IPS-15b (cell line): ENCODE measurements at regions not wholly inside any gene's neighbourhood (a gene's known extent, or its start where the extent isn't known, plus 50 kb on each side); places are given as distances from the start of the nearest gene placed in this dataset.

Experiments used
- H3K27me3 ChIP-seq: one replicate; pipeline ENCODE4 v1.6.1; 2013; ENCODE audit warnings: low read length; ENCODE audit not compliant: control insufficient read depth, insufficient read depth
- H3K36me3 ChIP-seq: one replicate; pipeline ENCODE4 v1.6.1; 2013; ENCODE audit warnings: low read length; ENCODE audit not compliant: control insufficient read depth, insufficient read depth
- H3K4me1 ChIP-seq: one replicate; pipeline ENCODE4 v1.6.1; 2013; ENCODE audit warnings: mild to moderate bottlenecking, low read length; ENCODE audit not compliant: control insufficient read depth, insufficient read depth
- H3K4me3 ChIP-seq: one replicate; pipeline ENCODE4 v1.5.1; 2013; ENCODE audit warnings: low read depth, low read length
- H3K9ac ChIP-seq: one replicate; pipeline ENCODE4 v1.6.1; 2013; ENCODE audit warnings: low read depth, mild to moderate bottlenecking, low read length
- H3K9me3 ChIP-seq: one replicate; pipeline ENCODE4 v1.6.1; 2013; ENCODE audit warnings: mild to moderate bottlenecking, low read length; ENCODE audit not compliant: control insufficient read depth, insufficient read depth

- no peak overlapping the region for H3K4me3 ChIP-seq
- H3K9me3 ChIP-seq = no peaks in the 10 kb centered on the region
- H3K36me3 ChIP-seq = no peaks in the 10 kb centered on the region
- no peaks in the 10 kb centered on the region for H3K27me3 ChIP-seq
- H3K9ac ChIP-seq = no peak overlapping the region
- no peaks in the 10 kb centered on the region for H3K4me1 ChIP-seq
Observed at GRCh38 chr2:45282646-45283045, 273.4 kb upstream of the SIX2 start.

- H3K27me3 ChIP-seq = no peaks in the 10 kb centered on the region
- no peak overlapping the region for H3K4me3 ChIP-seq
- H3K4me1 ChIP-seq = no peaks in the 10 kb centered on the region
- no peak overlapping the region for H3K9ac ChIP-seq
- H3K9me3 ChIP-seq = no peaks in the 10 kb centered on the region
- no peaks in the 10 kb centered on the region for H3K36me3 ChIP-seq
Observed at GRCh38 chr2:45281311-45281710, 272.1 kb upstream of the SIX2 start.

GRCh38 chr2:45280794-45281193, 271.5 kb upstream of the SIX2 start:
- Histone ChIP-seq H3K4me1 (no peaks in the 10 kb centered on the region), H3K4me3 (no peak overlapping the region), H3K27me3 (no peaks in the 10 kb centered on the region), H3K9ac (no peak overlapping the region), H3K9me3 (no peaks in the 10 kb centered on the region), H3K36me3 (no peaks in the 10 kb centered on the region)

DNA sequence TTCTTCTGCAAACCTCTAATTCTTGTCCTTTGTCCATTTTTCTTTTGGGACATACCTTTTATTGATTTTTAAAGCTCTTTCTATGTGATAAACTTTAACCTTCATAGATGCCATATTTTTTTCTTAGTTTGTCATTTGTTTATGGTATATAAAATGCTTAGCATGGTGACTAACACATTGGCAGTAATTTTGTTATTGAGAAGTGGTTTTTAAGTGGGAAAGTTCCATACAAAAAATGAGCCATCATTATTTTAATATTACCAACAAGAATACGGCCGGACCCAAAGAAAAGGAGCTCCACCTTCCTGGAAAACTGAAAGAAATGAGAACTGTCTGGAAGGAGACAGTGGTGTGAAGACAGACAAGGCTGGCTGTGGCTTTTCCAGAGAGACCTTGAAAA, 270.1 kb upstream of the SIX2 start:
- no peaks in the 10 kb centered on the region for H3K36me3 ChIP-seq
- H3K4me1 ChIP-seq = no peaks in the 10 kb centered on the region
- H3K4me3 ChIP-seq = no peak overlapping the region
- no peaks in the 10 kb centered on the region for H3K27me3 ChIP-seq
- no peaks in the 10 kb centered on the region for H3K9me3 ChIP-seq
- H3K9ac ChIP-seq = no peak overlapping the region

DNA sequence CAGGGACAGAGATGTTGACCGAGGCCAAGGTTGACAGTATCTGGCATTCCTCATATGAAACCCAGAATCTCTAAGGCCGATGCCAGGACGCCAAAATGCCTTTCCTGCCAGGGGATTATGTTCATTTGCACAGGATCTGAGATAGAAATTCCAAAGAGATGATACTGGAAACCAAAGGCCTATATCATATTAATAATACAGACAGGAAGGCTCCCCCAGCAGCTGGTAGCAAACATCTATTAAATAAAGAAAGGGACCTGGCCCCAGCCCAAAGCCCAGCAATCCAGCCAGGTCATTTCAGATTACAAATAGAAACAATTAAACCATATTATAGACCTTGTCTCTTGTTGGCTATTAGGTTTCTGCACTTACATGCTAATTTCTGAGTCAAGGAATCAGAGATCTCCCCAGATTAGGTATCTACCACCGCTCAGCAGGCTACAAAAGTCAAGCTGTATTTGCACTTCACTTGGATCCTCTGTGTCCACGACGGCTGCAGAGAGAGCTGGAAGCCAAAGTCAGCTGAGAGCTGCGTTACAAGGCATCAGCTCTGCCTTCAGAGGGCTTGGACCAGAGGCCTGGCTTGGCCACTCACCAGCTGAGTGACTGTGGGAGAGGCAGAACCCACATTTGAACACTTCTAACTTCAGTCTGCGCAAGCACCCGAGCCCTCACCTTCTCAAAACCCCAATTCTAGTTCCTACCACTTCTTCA, 269.3 kb upstream of the SIX2 start:
- Histone ChIP-seq H3K4me1 (no peaks in the 10 kb centered on the region), H3K4me3 (no peak overlapping the region), H3K36me3 (no peaks in the 10 kb centered on the region), H3K9ac (no peak overlapping the region), H3K27me3 (no peaks in the 10 kb centered on the region), H3K9me3 (no peaks in the 10 kb centered on the region)

DNA sequence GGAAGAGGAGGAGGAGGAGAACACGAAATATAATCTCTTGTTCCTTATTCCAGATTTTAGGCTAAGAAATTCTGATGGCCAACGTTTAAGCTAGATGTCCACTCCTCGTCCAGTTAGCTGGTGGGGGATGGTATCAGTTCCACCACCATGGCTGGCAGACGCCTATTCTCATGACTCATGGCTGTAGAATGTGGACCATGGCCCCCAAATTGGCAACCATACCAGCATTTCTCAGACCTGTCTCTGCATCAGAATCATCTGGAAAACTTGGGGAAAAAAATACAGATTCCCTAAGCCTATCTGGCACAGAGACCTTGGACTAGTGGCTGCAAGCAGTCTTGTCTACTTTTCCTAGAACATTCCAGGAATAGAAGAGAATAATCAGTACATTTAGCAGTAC, 267.7 kb upstream of the SIX2 start:
- no peaks in the 10 kb centered on the region for H3K9me3 ChIP-seq
- H3K4me1 ChIP-seq = no peaks in the 10 kb centered on the region
- no peaks in the 10 kb centered on the region for H3K36me3 ChIP-seq
- H3K4me3 ChIP-seq = no peak overlapping the region
- H3K9ac ChIP-seq = no peak overlapping the region
- H3K27me3 ChIP-seq = no peaks in the 10 kb centered on the region

DNA sequence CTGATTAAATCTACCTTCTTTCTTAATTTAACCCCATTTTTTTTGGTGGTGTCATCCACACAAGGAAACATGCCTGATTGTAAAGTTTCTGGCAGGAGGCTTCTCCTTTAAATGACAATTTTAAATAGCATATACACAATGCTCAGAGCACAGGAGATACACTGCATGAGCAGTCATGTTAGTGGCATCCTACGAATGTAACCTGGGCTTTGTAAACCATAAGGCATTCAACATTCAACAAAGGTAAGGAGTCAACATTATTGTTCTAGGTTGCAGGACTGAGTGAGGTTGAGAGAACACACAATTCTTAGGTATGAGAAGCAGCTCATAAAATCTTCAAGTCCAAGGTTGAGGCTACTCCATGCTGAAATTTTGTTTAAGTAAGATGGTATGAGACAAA, 266.6 kb upstream of the SIX2 start:
- Histone ChIP-seq H3K27me3 (no peaks in the 10 kb centered on the region), H3K9ac (no peak overlapping the region), H3K36me3 (no peaks in the 10 kb centered on the region), H3K4me3 (no peak overlapping the region), H3K9me3 (no peaks in the 10 kb centered on the region), H3K4me1 (no peaks in the 10 kb centered on the region)

DNA sequence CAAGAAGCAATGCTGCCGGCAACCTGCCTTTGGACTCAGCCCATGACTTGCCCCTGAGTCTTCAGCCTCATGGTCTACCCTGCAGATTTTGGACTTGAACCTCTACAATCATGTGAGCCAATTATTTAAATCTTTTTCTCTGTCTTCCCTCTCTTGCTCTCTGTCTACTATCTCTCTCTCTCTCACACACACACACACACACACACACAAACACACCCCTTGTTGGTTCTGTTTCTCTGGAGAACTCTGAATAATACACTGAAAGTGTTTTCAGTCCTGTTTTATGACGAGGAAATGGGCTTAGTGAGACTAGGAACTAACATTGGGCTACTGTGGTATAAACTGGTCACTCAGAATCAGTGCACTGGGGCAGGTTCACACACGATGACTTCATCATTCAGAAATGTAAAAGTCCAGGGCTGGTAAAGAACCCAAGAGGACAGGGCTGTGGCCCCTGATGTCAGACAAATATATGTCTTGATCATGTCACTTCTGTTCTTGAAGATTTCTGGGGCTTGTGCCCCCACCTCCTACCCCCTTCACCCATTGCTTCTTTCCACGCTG, 266.1 kb upstream of the SIX2 start:
- H3K4me3 ChIP-seq = no peak overlapping the region
- H3K9ac ChIP-seq = no peak overlapping the region
- no peaks in the 10 kb centered on the region for H3K27me3 ChIP-seq
- H3K9me3 ChIP-seq = no peaks in the 10 kb centered on the region
- H3K36me3 ChIP-seq = no peaks in the 10 kb centered on the region
- no peaks in the 10 kb centered on the region for H3K4me1 ChIP-seq

DNA sequence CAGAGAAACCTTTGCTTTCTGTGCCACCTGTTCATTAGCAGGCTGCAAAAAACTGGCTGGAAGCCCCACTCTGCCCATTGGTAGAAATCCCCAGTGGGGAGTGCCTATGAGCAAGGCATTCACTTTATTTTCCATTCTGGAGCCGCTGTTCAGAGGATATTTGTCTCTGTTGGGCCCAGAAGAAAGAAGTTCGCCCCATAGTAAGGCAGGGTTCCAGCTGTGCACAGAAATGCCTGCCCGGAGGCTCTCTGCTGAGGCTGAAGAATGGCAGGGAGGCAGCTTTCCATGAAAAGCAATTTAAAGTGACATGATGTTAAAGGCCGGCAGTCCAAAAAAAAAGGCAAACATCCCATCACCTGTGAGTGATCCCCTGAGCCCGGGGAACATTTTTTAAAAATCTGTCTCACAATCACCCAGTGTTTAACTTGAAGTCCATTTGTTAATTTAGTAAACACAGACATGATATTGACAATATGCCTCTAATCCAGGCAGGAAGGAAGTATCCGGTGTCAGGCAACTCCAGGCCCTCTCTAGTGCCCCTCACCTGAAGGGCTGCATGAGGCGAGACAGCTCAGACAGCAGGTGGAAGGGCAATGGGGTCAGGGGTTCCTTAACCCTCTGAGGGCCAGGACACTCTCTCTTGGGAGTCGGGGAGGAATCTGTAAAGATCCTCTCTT, 265.1 kb upstream of the SIX2 start:
- Histone ChIP-seq H3K4me3 (no peak overlapping the region), H3K27me3 (no peaks in the 10 kb centered on the region), H3K9ac (no peak overlapping the region), H3K9me3 (no peaks in the 10 kb centered on the region), H3K4me1 (no peaks in the 10 kb centered on the region), H3K36me3 (no peaks in the 10 kb centered on the region)

DNA sequence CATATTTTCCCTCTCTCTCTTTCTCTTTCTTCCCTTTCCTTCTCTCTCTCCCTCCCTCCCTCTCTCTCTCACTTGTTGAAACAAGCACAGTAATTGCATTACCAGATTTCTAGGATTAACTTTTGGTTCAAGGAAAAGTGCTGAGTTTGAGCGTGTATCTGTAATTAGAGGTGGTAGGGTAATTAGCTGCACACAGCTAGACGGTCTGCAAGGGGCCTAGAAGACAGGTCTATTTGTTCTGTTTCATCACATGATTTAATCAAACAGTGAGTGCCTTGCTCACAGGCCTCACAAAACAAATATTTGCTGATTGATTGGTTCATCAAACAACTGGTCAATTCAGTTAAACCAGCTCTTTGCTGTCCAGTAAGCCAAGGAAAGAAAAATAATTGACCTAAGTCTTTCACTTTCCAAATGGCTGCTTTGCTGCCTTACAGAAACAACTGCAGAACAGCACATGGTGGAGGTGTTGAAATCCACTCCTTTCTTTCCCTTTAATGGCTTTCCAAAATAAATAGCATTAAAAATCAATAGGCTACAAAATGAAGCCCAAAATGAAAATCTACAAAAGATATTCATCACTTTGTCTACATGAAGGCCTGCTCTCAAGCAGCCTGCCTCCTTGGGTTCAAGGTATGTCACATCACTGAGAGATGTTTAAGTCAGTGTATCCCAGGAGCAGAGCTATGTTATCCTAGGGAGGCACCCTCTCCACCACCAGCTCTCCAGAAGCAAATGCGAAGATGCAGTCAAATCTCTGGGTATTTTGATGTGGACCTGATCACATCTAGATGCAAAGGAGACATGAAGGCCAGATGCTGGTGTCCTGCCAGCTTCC, 264.4 kb upstream of the SIX2 start:
- no peak overlapping the region for H3K4me3 ChIP-seq
- H3K4me1 ChIP-seq = no peaks in the 10 kb centered on the region
- no peaks in the 10 kb centered on the region for H3K36me3 ChIP-seq
- no peaks in the 10 kb centered on the region for H3K9me3 ChIP-seq
- no peak overlapping the region for H3K9ac ChIP-seq
- H3K27me3 ChIP-seq = no peaks in the 10 kb centered on the region

DNA sequence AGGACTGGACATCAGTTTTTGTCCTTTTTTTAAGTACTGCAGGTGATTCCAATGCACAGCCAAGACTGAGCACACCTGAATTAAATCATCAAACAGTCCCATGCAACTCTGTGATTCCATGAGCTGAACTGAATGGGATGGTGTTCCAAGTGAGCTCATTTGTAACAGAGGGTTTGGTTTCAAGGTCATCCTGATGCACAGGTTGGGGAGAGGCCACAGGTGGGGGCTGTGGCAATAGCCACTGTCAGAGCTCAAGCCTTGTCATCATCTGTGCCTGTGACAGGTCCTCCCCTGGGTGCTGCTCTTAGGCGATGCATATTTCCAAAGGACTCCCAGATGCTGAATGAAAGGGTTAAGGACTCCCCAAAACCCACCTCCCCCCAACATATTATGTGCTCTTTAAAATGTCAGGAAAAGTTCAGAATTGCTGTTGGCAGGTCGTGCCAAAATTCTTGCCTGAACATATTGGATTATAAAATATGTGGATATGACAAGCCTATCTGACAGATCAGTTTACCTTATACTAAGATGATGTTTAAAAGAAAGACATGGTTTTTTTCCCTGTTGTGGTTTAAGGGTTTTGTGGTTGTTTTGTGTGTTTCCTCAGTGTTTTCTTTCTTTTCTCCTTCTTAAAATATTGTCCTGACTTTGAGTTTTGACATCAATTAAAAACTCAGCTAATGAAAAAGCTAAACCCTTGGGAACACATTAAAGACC, 263.5 kb upstream of the SIX2 start:
- no peaks in the 10 kb centered on the region for H3K36me3 ChIP-seq
- no peak overlapping the region for H3K4me3 ChIP-seq
- no peaks in the 10 kb centered on the region for H3K27me3 ChIP-seq
- H3K4me1 ChIP-seq = no peaks in the 10 kb centered on the region
- H3K9ac ChIP-seq = no peak overlapping the region
- no peaks in the 10 kb centered on the region for H3K9me3 ChIP-seq
